GM12865 (cell line): ENCODE measurements at regions not wholly inside any gene's neighbourhood (a gene's known extent, or its start where the extent isn't known, plus 50 kb on each side); places are given as distances from the start of the nearest gene placed in this dataset.
A peak's percentile ranks its signal among the peaks of the same experiment; 100 is the strongest.
"Not testable (repeated sequence)": the region's sequence is repeated elsewhere in the genome, so short reads cannot be mapped to it uniquely, and the experiment has no call there.

ENCODE experiments used
- DNase-seq: peaks from one replicate; pipeline ENCODE4 v3.0.0; 2010; ENCODE audit warnings: low read depth
- H3K4me3 ChIP-seq: 2 replicates; pipeline ENCODE4 v1.5.1; 2011; ENCODE audit warnings: mild to moderate bottlenecking, low read depth, low read length, control low read depth
- CTCF ChIP-seq: IDR thresholded peaks from 2 replicates; pipeline ENCODE4 v1.5.1; 2011; ENCODE audit warnings: low read length, control low read depth, low read depth, inconsistent platforms; ENCODE audit not compliant: insufficient read depth; ENCODE audit errors: missing control alignments

- no peak for TF ChIP-seq CTCF
- H3K4me3 ChIP-seq: no peak overlapping the region
- DNase-seq: no peak
These were observed 164.3 kb upstream of the PABPC3 start for GRCh38 chr13:24931450-24932251.

GRCh38 chr13:24933106-24934023 lies 162.6 kb upstream of the PABPC3 start:
- not testable (repeated sequence) for H3K4me3 ChIP-seq, DNase-seq

GRCh38 chr13:24934024-24934385 lies 161.9 kb upstream of the PABPC3 start:
- DNase-seq, H3K4me3 ChIP-seq: not testable (repeated sequence)

GRCh38 chr13:24938966-24939365 lies 157.0 kb upstream of the PABPC3 start:
- no peak overlapping the region for H3K4me3 ChIP-seq
- TF ChIP-seq CTCF: no peak
- no peak for DNase-seq

- DNase-seq, H3K4me3 ChIP-seq: not testable (repeated sequence)
These were observed 154.8 kb upstream of the PABPC3 start for GRCh38 chr13:24941023-24941713.

- no peak for TF ChIP-seq CTCF
- H3K4me3 ChIP-seq: no peak overlapping the region
- DNase-seq: no peak
These were observed 152.8 kb upstream of the PABPC3 start for GRCh38 chr13:24943136-24943535.

- not testable (repeated sequence) for H3K4me3 ChIP-seq
- DNase-seq: peak; percentile 38
These were observed 151.9 kb upstream of the PABPC3 start for GRCh38 chr13:24944073-24944472.

- H3K4me3 ChIP-seq: not testable (repeated sequence)
- DNase-seq: peak; percentile 32
These were observed 147.0 kb upstream of the PABPC3 start for GRCh38 chr13:24948977-24949376.

- not testable (repeated sequence) for H3K4me3 ChIP-seq, DNase-seq
These were observed 145.3 kb upstream of the PABPC3 start for GRCh38 chr13:24950611-24951010.

DNA sequence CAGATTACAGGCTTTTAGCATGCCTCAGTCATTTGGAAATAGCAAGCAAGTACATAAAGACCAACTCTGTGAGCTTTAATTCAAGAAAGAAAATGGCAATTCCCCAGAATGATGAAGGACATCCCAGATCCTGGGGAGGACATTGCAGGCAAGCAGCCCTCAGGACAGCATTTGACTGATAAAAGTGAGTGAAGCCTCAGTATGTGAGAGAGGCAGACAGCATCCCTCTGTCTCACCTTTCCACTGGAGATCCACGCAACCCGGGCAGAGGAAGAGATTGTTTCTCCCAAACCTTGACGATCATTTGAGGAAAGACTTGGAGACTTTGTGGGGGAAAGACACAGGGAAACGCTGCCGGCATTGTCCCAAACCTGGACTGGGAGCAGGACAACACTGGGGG lies 128.0 kb upstream of the PABPC3 start:
- DNase-seq, H3K4me3 ChIP-seq: not testable (repeated sequence)

DNA sequence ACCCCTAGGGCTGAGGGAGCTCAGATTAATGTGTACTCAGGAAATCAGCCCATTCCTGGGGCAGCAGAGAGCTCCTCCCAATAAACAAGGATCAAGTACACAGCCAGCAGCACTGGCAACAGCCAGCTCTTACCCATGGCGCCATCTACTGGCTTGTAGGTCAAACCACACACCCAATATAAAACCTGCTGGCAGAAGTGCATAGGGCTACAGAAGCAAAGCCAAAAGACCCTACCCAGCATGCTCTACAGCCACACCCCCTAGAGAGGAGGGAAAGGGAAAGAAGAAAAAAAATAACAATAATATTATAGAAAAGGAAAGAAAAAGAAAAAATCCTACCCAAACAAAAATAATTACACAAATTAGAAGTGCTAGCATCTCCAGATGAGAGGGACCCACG lies 127.5 kb upstream of the PABPC3 start:
- not testable (repeated sequence) for DNase-seq, H3K4me3 ChIP-seq

DNA sequence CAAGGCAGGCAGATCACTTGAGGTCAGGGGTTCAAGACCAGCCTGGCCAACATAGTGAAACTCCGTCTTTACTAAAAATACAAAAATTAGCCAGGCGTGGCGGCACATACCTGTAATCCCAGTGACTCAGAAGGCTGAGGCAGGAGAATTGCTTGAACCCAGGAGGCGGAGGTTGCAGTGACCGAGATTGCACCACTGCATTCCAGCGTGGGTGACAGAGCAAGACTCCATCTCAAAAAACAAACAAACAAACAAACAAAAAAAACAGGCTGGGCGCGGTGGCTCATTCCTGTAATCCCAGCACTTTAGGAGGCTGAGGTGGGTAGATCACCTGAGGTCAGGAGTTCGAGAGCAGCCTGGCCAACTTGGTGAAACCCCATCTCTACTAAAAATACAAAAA lies 122.8 kb upstream of the PABPC3 start:
- not testable (repeated sequence) for H3K4me3 ChIP-seq, DNase-seq

GRCh38 chr13:24981181-24981803 lies 114.6 kb upstream of the PABPC3 start:
- not testable (repeated sequence) for H3K4me3 ChIP-seq, DNase-seq
